Breast epithelium (tissue), 4 donors: ENCODE measurements at regions not wholly inside any gene's neighbourhood (a gene's known extent, or its start where the extent isn't known, plus 50 kb on each side); places are given as distances from the start of the nearest gene placed in this dataset.

Experiments used
- DNase-seq, 2 donors: peaks; one replicate each; pipeline ENCODE4 v3.0.0-alpha.2; 2019; ENCODE audit warnings: low spot score in 2 of 2
- H3K27ac ChIP-seq, 2 donors: fragments of 200-600 bp; sonication (generic) in 1 of 2; one replicate each; pipeline ENCODE4 v1.5.1; 2016 to 2019; ENCODE audit warnings: mild to moderate bottlenecking in 1 of 2
- H3K27me3 ChIP-seq, 2 donors: fragments of 200-600 bp; sonication (generic) in 1 of 2; one replicate each; pipeline versions ENCODE4 v1.5.1 to v1.6.0; 2017 to 2019; ENCODE audit warnings: control low read depth in 1 of 2, mild to moderate bottlenecking in 1 of 2
- H3K36me3 ChIP-seq: fragments of 200-600 bp; one replicate; pipeline ENCODE4 v1.5.1; 2019
- H3K4me1 ChIP-seq, 2 donors: fragments of 200-600 bp; sonication (generic); one replicate each; pipeline ENCODE4 v1.5.1; 2016 to 2019; ENCODE audit warnings: control low read depth in 1 of 2
- H3K4me3 ChIP-seq, 3 donors: fragments of 200-600 bp; sonication (generic); 1 replicate in 2 of 3; 2 replicates in 1 of 3; pipeline ENCODE4 v1.5.1; 2016 to 2019; ENCODE audit warnings: mild to moderate bottlenecking in 3 of 3, moderate library complexity in 2 of 3
- H3K9me3 ChIP-seq, 2 donors: fragments of 200-600 bp; sonication (generic) in 1 of 2; one replicate each; pipeline ENCODE4 v1.5.1; 2016 to 2019; ENCODE audit warnings: control low read depth in 1 of 2
- CTCF ChIP-seq, 3 donors: fragments of 450-650 bp; IDR thresholded peaks; one replicate each; pipeline ENCODE4 v1.5.1; 2016 to 2017; ENCODE audit warnings: antibody characterized with exemption in 3 of 3, mild to moderate bottlenecking in 3 of 3, moderate library complexity in 3 of 3
- POLR2A ChIP-seq: fragments of 450-650 bp; IDR thresholded peaks from one replicate; pipeline ENCODE4 v1.6.1; 2016; ENCODE audit warnings: antibody characterized with exemption, mild to moderate bottlenecking, moderate library complexity
- POLR2AphosphoS5 ChIP-seq, 3 donors: sonication (generic); formaldehyde crosslinking; IDR thresholded peaks; one replicate each; pipeline ENCODE4 v1.6.1; 2017; ENCODE audit warnings: antibody characterized with exemption in 3 of 3
- intact Hi-C: fragments of 100-400 bp; cut with DNase I; formaldehyde crosslinking; loops from one replicate; pipeline ENCODE4 v1.15.1; 2023; ENCODE audit warnings: low total_unique reads

GRCh38 chr6:3650076-3650958 lies 101.2 kb downstream of the PXDC1 start:
- Histone ChIP-seq H3K4me3 (no peak overlapping the region), H3K9me3 (no peaks in the 10 kb centered on the region), H3K4me1 (no peaks in the 10 kb centered on the region), H3K36me3 (no peaks in the 10 kb centered on the region), H3K27ac (no peak overlapping the region), H3K27me3 (no peaks in the 10 kb centered on the region)
- no peak for DNase-seq
- TF ChIP-seq POLR2AphosphoS5 (IDR thresholded peaks at IDR 0.05) = no peak
- no peak for TF ChIP-seq POLR2A
- no peak for TF ChIP-seq CTCF (IDR thresholded peaks at IDR 0.05)
- intact Hi-C loops = no loop called here

GRCh38 chr6:3648724-3649123 lies 102.8 kb downstream of the PXDC1 start:
- no peak overlapping the region for H3K27ac ChIP-seq
- no peaks in the 10 kb centered on the region for H3K9me3 ChIP-seq
- H3K36me3 ChIP-seq = no peaks in the 10 kb centered on the region
- no peak for TF ChIP-seq POLR2AphosphoS5 (IDR thresholded peaks at IDR 0.05)
- TF ChIP-seq POLR2A = no peak
- no peak for TF ChIP-seq CTCF (IDR thresholded peaks at IDR 0.05)
- no peaks in the 10 kb centered on the region for H3K27me3 ChIP-seq
- intact Hi-C loops = no loop called here
- no peaks in the 10 kb centered on the region for H3K4me1 ChIP-seq
- DNase-seq = no peak
- no peak overlapping the region for H3K4me3 ChIP-seq

GRCh38 chr6:3646616-3647362 lies 104.7 kb downstream of the PXDC1 start:
- no peak for TF ChIP-seq POLR2AphosphoS5 (IDR thresholded peaks at IDR 0.05)
- no peak for TF ChIP-seq CTCF (IDR thresholded peaks at IDR 0.05)
- TF ChIP-seq POLR2A = no peak
- no peaks in the 10 kb centered on the region for H3K9me3 ChIP-seq
- no peaks in the 10 kb centered on the region for H3K27me3 ChIP-seq
- intact Hi-C loops = no loop called here
- H3K4me1 ChIP-seq = no peaks in the 10 kb centered on the region
- no peak overlapping the region for H3K27ac ChIP-seq
- DNase-seq = peak in 1 of 2 donors; percentile 10
- H3K4me3 ChIP-seq = no peak overlapping the region
- no peaks in the 10 kb centered on the region for H3K36me3 ChIP-seq

- DNase-seq = peak in 1 of 2 donors; percentile 53
- Histone ChIP-seq H3K4me3 (no peak overlapping the region), H3K27me3 (no peaks in the 10 kb centered on the region), H3K4me1 (no peaks in the 10 kb centered on the region), H3K9me3 (no peaks in the 10 kb centered on the region), H3K27ac (no peak overlapping the region), H3K36me3 (no peaks in the 10 kb centered on the region)
- TF ChIP-seq POLR2A = no peak
- no peak for TF ChIP-seq CTCF (IDR thresholded peaks at IDR 0.05)
- no peak for TF ChIP-seq POLR2AphosphoS5 (IDR thresholded peaks at IDR 0.05)
- intact Hi-C loops = no loop called here
These were observed 106.8 kb downstream of the PXDC1 start for GRCh38 chr6:3644739-3645012.
